Chondrocyte (in vitro differentiated cells): ENCODE measurements at regions not wholly inside any gene's neighbourhood (a gene's known extent, or its start where the extent isn't known, plus 50 kb on each side); places are given as distances from the start of the nearest gene placed in this dataset.
A peak's percentile ranks its signal among the peaks of the same experiment; 100 is the strongest.

Experiments
- DNase-seq: peaks from one replicate; pipeline ENCODE4 v3.0.0; 2021; ENCODE audit warnings: mixed read lengths, low spot score
- H3K27ac Mint-ChIP-seq: one replicate; pipeline ENCODE4 v1.8.0; 2021; ENCODE audit warnings: mild to moderate bottlenecking, moderate library complexity, mixed read lengths; ENCODE audit not compliant: unreplicated experiment
- H3K27me3 Mint-ChIP-seq: 2 replicates; pipeline ENCODE4 v1.8.0; 2021; ENCODE audit warnings: low read depth, mixed read lengths
- H3K36me3 Mint-ChIP-seq: 2 replicates; pipeline ENCODE4 v1.8.0; 2021; ENCODE audit warnings: low read depth, mixed read lengths
- H3K4me1 Mint-ChIP-seq: 2 replicates; pipeline ENCODE4 v1.8.0; 2021; ENCODE audit warnings: low read depth, mild to moderate bottlenecking, mixed read lengths
- H3K4me3 Mint-ChIP-seq: one replicate; pipeline ENCODE4 v1.8.0; 2021; ENCODE audit warnings: mild to moderate bottlenecking, moderate library complexity, mixed read lengths; ENCODE audit not compliant: unreplicated experiment
- H3K9me3 Mint-ChIP-seq: 2 replicates; pipeline ENCODE4 v1.8.0; 2021; ENCODE audit warnings: low read depth, mixed read lengths
- CTCF ChIP-seq: fragments of 200-600 bp; sonication (generic); IDR thresholded peaks from 2 replicates; pipeline ENCODE4 v1.5.0; 2021; ENCODE audit warnings: antibody characterized with exemption, mild to moderate bottlenecking, moderate library complexity

GRCh38 chr1:244324176-244324883 is 127.4 kb downstream of the ADSS2 start:
- DNase-seq, result no peak
- no peak overlapping the region for H3K4me3 Mint-ChIP-seq
- peaks cover 20% of the 10 kb centered on the region for H3K9me3 Mint-ChIP-seq
- H3K27me3 Mint-ChIP-seq, result no peaks in the 10 kb centered on the region
- no peak for TF ChIP-seq CTCF
- peak overlapping the region; percentile 78 for H3K27ac Mint-ChIP-seq
- H3K4me1 Mint-ChIP-seq, result peaks cover 27% of the 10 kb centered on the region
- H3K36me3 Mint-ChIP-seq, result peaks cover 9% of the 10 kb centered on the region

- H3K27me3 Mint-ChIP-seq, result no peaks in the 10 kb centered on the region
- peaks cover 25% of the 10 kb centered on the region for H3K9me3 Mint-ChIP-seq
- no peak for DNase-seq
- H3K36me3 Mint-ChIP-seq, result peaks cover 9% of the 10 kb centered on the region
- peak overlapping the region; percentile 78 for H3K27ac Mint-ChIP-seq
- no peak for TF ChIP-seq CTCF
- no peak overlapping the region for H3K4me3 Mint-ChIP-seq
- H3K4me1 Mint-ChIP-seq, result peaks cover 27% of the 10 kb centered on the region
Measured at GRCh38 chr1:244325056-244325758, 126.5 kb downstream of the ADSS2 start.

- H3K27ac Mint-ChIP-seq, result no peak overlapping the region
- peaks cover 25% of the 10 kb centered on the region for H3K9me3 Mint-ChIP-seq
- TF ChIP-seq CTCF, result no peak
- DNase-seq, result no peak
- peaks cover 9% of the 10 kb centered on the region for H3K36me3 Mint-ChIP-seq
- H3K4me3 Mint-ChIP-seq, result no peak overlapping the region
- no peaks in the 10 kb centered on the region for H3K27me3 Mint-ChIP-seq
- peaks cover 27% of the 10 kb centered on the region for H3K4me1 Mint-ChIP-seq
Measured at GRCh38 chr1:244326757-244327156, 125.0 kb downstream of the ADSS2 start.

DNA sequence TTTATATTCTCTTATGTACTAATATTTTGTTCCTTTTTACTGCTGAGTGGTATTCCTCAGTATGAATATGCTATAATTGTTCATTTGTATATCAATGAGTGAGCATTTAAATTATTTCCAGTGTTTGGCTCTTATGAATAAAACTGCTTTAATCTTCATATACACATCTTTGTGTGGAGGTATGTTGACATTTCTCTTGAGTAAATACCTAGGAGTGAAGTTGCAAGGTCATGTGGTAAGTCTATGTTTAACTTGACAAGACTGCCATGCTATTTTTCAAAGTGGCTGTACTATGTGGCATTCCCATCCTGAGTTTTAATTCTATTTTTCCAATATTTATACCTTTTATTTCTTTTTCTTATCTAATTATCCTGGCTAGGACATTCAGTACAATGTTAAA is 124.2 kb downstream of the ADSS2 start:
- H3K27me3 Mint-ChIP-seq, result no peaks in the 10 kb centered on the region
- peaks cover 9% of the 10 kb centered on the region for H3K36me3 Mint-ChIP-seq
- H3K4me1 Mint-ChIP-seq, result peaks cover 23% of the 10 kb centered on the region
- peaks cover 25% of the 10 kb centered on the region for H3K9me3 Mint-ChIP-seq
- H3K4me3 Mint-ChIP-seq, result no peak overlapping the region
- no peak for DNase-seq
- no peak for TF ChIP-seq CTCF
- H3K27ac Mint-ChIP-seq, result no peak overlapping the region

- H3K4me3 Mint-ChIP-seq, result no peak overlapping the region
- H3K36me3 Mint-ChIP-seq, result peaks cover 9% of the 10 kb centered on the region
- no peaks in the 10 kb centered on the region for H3K27me3 Mint-ChIP-seq
- no peak for DNase-seq
- H3K4me1 Mint-ChIP-seq, result peaks cover 14% of the 10 kb centered on the region
- no peak overlapping the region for H3K27ac Mint-ChIP-seq
- peaks cover 25% of the 10 kb centered on the region for H3K9me3 Mint-ChIP-seq
- no peak for TF ChIP-seq CTCF
Measured at GRCh38 chr1:244328476-244328875, 123.2 kb downstream of the ADSS2 start.
